GM21723 (cell line): ENCODE measurements at regions not wholly inside any gene's neighbourhood (a gene's known extent, or its start where the extent isn't known, plus 50 kb on each side); places are given as distances from the start of the nearest gene placed in this dataset.

Source experiments
- ATAC-seq: cut with Tn5 transposase; IDR thresholded peaks from one replicate; pipeline ENCODE4 v1.9.1; 2021; ENCODE audit warnings: mild to moderate bottlenecking, moderate library complexity; ENCODE audit not compliant: unreplicated experiment

DNA sequence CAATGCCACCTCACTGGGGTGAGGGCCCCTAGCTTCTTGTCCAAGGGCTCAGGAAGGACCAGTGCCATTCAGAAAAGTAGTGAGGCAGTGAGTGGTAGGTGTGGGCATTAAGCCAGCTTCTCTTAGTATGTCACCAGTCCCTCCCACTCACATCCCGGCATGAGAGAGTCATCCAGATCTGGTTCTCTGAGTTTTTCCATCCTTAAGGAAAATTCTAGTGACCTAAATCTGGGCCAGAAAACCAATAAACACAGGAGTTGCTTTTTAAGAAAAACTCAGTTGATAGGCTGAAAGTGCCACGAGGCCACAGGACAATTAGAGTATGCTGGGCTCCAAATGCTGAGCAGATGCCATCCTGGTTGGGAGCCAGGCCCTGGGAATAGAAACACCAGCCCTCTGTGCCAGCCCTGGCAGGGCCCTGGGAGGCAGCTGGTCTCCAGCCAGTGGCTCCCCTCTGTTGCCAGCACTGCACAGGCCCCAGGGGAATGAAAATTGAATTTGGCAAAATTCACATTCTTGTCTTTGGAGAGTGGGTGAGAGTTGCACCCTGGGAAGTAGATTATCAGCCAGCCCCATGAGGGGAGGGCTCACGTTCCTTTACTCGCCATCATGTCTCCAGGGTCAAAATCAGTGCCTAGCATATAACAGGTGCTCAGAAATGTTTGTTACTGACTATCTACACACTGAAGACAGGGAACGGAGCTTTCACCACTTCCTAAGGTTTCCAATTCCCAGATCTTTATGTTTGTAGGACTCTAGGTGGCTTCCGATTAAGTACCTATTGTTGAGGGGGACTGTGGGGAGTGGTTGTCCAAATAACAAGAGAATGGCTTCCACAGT lies 52.8 kb downstream of the FAM43A start:
- no peak for ATAC-seq

DNA sequence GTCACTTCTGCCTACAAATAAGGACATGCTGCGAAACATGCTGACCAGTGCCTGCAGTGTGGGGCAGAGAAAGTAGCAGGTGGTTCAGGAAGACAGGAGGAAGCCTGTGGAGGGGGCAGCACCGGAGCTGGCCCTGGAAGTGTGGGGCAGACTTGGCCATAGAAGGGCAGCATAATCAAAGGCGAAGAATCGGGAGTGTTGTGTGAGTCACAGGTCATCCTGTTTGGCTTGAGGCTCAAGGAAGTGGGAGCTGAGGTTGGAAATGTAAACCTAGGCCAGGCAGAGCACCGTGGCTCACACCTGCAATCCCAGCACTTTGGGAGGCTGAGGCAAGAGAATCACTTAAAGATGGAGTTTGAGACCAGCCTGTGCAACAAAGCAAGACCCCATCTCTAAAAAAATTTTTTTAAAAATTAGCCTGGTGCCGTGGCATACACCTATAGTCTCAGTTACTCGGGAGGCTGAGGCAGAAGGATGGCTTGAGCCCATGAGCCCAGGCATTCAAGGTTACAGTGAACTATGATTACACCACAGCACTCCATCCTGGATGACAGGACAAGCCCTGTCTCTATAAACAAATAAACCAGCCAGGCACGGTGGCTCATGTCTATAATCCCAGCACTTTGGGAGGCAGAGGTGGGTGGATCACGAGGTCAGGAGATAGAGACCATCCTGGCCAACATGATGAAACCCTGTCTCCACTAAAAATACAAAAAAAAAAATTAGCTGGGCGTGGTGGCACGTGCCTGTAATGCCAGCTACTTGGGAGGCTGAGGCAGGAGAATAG lies 54.0 kb downstream of the FAM43A start:
- ATAC-seq: no peak

DNA sequence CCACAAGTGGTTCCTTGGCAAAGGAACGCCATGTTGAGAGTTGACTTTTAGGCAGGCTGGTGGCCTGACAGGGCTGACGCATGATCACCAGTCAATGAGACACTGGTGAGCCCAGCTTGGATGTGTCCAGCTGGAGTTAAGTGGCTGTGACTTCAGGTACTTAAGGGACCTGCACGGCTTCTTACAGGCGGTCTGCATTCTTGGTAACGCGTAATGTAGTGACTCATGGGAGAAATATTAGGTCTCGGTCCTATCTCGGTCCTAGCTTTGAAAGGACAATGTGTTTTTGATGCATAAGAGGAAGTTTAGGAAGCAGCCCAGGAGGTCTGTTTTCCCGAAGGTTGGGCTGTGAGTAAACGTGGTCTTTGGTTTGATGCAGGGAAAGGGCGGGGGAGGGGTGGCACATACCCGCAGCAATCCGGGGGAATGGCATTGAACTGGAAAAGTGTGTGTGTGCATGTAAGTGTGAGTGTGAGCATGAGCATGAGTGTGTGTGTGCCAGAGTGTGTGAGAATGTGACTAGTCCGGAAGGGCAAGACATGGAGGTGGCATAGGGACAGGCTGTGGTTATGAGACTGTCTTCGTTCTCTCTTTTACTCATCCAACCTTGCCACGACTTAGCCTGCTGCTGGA lies 55.3 kb downstream of the FAM43A start:
- no peak for ATAC-seq

DNA sequence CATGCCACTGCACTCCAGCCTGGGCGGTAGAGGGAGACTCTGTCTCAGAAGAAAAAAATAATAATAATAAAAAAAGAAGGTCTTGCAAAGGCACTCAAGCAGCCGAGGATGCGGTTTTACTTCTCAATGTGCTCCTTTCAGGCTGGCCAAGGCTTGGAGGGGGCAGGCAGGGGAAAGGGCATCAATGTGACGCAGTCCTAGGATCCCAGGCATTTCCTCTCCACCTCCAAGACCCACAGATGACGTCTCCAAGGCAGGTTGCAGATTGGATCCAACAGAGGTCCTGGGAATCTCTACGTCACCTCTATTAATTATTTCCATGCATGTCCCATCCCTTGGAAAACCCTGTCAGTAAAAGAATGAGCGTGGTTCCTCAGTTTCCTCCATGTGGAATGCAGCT lies 56.2 kb downstream of the FAM43A start:
- no peak for ATAC-seq

DNA sequence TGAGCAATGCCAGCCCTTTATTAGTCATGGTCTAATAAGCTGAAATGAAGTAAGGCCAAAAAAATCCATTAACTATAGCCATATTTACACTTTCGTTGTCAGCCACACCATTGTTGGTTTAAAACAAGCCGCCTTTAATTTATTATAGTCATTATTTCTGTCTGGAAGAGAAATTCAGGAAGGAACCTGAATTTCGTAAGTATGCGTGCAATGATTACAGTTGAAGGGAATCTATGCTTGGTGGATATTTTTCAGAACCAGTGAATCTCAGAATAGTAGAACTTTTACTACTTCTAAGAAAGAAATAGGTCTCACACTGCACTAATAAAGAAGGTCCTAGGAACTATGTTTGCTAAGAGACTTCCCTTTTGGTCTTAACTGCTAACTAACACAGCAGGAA lies 59.1 kb downstream of the FAM43A start:
- no peak for ATAC-seq

DNA sequence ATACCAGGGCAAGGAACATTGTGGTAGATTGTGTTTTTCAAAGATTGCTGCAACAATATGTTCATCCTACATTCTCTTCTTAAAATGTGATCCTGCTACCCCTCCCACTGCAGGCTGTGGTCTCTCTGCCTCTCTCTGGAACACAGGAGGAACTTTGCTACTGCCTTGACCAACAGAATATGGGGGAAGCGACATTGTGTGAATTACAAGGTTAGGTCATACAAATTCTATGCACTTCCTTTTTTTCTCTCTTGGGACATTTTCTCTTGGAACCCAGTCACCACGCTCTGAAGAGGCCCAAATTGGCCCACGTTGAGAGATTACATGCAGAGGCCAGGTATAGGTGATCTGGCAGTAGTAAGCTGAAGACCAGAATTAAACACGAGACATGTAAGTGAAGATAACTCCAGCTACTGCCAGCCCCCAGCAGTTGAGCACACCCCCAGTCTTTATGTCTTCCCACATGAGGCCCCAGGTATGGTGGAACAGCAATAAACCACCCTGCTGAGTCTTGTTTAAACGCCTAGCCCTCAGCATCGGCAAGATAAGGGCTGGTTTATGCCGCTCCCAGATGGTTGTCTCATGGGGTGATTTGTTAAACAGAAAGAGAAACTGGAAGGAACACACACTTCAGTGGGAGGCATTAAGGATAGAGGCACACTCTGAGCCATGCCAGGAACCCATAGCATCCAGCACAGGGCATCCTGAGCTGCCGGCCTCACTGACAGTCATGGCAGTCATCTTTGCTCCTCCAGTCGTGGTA lies 59.9 kb downstream of the FAM43A start:
- no peak for ATAC-seq

DNA sequence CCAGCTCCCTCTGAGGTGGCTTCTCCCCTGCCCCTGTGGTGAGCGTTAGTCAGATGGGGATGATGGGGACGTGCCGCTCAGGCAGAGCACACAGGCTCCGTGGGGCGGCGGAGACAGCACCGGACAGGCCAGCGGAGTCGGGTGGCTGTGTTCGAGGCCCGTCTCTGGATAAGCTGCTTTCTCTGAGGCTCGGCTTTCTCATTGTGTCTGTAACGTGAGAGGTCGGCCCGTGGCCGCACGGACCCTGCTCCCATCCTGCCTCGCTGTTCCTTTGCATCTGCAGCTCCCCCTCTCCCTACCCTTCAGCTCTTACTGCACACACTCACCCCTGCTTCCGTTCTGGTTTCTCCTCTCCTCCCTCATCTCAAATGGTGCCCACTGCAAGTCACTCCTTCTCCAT lies 62.5 kb downstream of the FAM43A start:
- ATAC-seq: no peak

DNA sequence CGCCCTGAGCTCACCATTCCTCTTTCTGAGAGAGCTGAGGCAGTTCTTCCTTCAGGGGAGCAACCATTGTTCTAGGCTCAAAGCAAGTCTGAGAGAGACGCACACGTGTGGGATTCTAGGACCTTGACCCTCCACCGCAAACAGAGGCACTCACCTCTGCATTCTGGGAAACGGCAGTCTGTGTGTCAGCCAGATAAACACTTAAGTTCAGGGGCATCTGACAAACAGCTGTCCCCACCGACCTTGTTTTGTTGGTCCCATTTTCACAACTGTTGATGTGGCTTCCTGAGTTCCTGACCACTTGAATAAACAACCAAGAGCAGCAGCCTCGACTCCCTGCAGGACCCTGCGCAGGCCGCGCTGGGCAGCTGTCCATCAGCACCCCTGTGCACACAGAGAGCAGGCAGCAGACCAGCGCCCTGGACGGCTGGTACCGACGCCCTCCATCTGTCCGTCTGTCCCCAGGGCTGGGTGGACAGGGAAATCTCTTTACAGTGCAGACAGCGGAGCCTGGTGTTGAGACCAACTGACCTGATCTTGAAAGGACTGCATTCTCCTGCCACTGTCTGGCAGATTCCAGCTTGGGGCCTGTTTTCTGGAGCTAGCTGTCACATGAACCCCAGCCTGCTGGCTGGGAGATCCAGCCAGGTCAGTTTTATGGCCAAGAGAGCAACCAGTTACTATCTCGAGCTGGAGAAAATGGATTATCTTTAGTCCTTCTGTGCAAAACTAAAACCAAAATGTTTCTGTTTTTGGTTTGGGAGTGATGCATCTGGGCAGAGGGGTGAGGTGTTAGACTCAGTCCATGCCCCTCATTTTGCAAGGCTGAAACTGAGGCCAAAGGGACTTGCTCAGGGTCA lies 64.2 kb downstream of the FAM43A start:
- ATAC-seq: no peak

DNA sequence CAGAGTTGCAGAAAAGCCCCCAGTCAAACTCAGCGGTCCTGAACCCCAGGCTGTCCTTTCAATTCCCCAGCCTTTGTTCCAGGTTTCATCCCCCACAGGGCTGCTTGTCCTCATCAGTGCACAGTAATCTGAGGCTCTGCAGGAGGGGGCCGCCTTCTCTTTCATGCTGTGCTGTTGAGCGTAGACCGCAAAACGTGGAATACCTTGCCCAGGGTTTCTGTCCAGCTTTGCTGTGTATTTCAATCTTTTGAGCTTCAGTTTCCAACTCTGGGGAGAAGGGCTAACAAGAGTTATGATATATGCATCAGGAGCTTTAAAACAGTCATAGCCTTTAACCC lies 64.8 kb downstream of the FAM43A start:
- ATAC-seq: no peak

DNA sequence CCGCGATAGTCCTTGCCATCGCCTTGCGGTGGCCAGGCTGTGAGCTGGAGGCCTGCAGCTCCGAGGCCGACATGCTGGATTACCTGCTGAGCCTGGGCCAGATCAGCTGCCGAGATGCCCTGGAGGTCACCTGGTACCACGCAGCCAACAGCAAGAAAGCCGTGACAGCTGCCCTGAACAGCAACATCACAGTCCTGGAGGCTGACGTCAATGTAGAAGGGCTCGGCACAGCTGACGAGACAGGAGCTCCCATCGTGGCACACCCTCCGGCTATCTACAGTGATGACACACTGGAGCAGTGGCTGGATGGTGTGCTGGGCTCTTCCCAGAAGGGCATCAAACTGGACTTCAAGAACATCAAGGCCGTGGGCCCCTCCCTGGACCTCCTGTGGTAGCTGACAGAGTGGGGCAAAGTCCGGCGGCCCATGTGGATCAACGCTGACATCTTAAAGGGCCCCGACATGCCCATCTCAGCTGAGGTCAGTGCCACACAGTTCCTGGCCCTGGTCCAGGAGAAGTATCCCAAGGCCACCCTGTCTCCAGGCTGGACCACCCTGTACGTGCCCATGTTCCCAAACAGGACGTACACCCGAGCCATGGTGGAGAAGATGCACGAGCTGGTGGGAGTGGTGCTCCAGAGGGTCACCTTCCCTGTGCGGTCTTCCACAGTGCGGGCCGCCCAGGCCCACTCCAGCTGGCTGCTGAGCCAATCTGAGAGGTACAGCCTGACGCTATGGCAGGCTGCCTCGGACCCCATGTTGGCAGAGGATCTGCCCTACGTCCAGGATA lies 70.2 kb downstream of the FAM43A start:
- ATAC-seq: no peak

DNA sequence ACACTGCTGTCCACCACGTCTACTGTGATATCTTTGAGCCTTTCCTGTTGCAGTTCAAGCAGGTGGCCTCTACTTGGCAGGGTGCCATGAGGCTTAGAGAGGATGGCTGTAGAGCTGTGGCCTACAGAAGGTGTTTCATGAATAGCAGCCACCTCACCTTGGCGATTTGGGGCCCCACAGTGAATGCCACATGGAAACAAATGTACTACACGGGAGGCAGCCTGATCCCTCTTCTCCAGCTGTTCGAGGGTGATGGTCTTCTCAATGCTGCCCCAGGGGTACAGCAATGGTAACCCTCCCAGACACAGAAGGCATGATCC lies 70.7 kb downstream of the FAM43A start:
- ATAC-seq: no peak

DNA sequence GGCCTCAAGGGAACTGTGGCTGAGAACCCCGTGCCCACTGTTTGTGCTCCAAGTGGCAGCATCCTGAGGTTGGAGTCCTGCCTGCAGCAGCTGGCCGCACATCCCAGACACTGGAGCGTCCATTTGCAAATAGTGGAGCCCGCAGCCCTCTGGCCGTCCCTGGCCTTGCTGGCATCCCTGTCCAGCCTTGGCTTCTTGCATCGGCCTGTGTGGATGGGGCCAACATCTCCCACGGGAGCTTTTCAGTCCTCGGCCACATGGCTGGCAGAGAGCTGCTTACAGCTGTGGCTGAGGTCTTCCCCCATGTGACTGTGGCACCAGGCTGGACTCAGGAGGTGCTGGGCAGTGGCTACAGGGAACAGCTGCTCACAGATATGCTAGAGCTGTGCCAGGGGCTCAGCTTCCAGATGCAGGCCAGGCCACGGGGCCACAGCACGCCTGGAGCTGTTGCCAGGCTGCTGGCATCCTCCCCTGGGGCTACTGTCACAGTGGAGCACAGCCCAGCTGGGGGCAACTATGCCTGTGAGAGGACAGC lies 71.2 kb downstream of the FAM43A start:
- no peak for ATAC-seq

DNA sequence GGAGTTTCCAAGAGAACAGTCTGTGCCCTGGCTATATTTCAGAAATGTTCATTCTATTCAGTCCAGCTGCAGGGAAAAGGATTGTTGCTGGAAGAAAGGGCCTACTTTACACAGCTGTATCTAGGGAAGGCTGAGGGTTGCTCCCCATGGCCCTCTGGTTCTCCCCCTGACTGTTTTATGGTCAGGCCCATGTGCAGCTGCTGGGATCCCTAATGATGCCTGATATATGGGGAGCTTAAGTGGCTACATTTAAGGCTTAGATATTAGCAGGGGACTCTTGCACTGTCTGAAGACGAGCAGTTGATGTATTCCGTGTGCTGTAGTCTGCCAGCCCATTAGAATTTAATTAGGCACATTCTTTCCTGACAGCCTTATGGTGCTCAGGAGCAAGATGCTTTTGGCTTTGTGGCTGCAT lies 72.0 kb downstream of the FAM43A start:
- no peak for ATAC-seq

DNA sequence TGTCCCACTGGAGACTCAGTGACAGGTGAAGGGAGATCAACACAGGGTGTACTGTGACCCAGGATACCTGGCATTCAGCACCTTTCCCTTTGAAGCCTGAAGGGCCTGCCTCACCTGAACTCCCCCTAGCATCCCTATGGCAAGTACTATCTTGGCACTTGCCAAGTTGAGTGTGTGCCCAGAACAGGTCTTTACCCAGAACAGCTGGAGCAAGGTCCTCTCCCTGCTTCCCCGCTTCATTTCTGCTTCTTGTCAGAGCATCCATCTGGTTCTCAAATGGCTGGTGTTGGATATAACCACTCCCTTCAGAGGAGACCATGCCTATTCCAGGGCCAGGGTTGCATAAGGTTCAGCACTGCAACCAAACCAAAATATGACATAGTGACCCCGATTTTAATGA lies 73.0 kb downstream of the FAM43A start:
- no peak for ATAC-seq

DNA sequence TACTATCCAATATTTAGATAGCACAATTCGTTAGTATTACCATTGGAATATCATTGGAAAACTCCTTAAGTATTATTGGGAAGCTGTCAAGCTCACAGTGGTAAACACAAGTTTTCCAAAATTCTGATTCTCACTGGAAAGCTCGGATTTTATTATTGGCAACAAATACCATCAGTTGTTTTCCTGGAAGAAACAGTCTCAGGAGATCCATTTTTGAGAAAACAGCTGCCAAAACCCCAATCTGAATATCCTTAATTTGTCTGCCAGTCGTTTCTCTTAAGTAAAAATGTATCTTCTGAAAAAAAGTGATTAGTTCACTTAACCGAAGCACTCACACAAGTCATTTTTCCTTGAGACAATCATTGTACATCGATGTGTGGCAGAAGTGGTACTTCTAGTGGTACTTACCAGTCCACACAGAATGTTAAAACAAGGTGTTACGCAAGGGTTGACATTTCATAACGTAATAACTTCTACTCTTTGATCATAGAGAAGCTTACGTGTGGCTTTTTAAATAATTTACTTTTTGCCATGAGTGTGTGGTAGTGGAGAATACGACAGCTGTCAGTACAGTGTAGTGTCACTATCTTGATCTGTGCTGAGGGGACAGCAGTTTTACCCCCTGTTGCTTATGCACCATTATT lies 74.9 kb downstream of the FAM43A start:
- ATAC-seq: no peak

DNA sequence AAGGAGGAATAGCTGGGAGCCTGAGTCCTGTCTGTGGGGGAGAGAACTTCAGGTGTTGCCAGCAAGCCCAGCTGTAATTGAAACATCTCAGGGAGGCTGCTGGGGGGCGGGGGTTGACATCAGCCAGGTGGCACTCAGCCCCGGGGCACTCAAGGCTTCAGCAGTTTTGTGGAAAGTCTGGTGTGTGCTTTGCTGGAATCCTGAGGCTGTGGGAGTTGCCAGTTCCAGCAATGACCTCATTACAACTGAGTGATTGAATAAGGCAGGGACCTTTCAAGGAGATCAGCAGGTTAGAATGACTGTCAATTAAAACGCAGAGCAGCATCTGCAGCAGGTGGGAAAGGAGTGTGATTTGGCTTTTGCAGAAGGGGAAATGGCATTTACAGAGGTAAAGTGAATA lies 75.7 kb downstream of the FAM43A start:
- no peak for ATAC-seq

DNA sequence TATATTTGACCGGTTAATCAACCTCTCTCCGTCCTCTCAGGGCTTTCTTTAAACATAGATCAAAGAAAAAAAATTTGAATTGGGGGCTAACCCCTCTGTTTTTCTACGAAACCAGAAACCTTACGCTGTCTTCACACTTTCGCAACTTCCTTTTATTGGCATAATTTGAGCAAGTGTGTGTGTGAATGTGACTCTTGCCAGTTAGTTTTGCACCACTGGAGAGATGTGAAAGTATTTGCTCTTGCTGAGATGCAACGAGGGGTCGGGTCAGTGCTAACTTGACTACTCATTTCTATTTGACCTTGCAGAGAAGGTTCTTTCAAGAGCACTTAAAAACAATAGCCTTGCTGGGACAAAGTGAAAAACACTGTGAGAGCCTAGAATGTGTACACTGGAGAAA lies 81.2 kb downstream of the FAM43A start:
- ATAC-seq: no peak

DNA sequence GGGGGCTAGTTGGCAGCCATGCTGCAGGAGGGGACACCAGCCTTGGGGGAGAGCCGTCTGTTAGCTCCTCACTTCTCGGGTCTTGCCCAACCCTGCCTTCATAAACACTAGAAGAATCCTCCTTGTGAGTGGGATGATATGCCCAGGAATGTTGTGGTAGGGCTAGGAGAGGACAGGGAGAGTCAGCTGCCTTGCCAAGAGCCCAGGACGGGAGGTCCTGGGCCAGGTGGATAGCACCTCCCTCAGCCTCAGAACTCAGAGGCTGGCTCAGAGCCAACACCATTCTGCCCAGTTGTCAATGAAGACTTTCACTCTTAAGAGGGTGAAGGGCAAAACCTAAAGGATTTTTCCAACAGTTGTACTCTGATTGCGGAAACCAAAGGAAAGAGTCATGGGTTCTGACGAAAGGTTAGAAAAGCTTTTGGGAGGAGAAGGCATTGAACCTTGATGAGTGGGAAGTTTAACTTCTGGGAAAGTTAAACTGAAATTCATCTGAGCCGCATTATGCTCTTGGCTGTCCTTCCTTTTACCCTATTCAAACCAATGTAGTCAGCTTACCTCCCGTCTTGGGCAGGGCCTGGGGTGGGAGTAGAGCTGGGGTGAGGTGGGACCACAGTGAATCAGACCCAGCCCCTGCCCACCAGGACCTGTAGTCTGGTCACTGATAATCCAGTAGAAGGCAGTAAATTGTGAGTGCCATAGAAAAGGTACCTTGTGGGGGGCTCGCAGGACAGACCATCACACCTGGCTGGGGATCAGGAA lies 81.9 kb downstream of the FAM43A start:
- no peak for ATAC-seq
